H1 (cell line): ENCODE measurements at regions not wholly inside any gene's neighbourhood (a gene's known extent, or its start where the extent isn't known, plus 50 kb on each side); places are given as distances from the start of the nearest gene placed in this dataset.

ENCODE experiments used
- BCL11A ChIP-seq, 2 experiments: IDR thresholded peaks; one replicate each; pipeline ENCODE4 v1.6.1; 2011; ENCODE audit warnings: low read depth in 2 of 2, low read length in 2 of 2, mild to moderate bottlenecking in 2 of 2
- HDAC2 ChIP-seq, 2 experiments: fragments of 300-600 bp in 1 of 2; sonication (generic) in 1 of 2; IDR thresholded peaks; 2 replicates each; pipeline ENCODE4 v1.6.1; 2011 to 2012; ENCODE audit warnings: low read depth in 2 of 2, low read length in 2 of 2, mild to moderate bottlenecking in 2 of 2, moderate library complexity in 2 of 2, borderline replicate concordance in 1 of 2, inconsistent platforms in 1 of 2
- RBBP5 ChIP-seq: IDR thresholded peaks from 2 replicates; pipeline ENCODE4 v1.7.1; 2012; ENCODE audit warnings: low read depth, mild to moderate bottlenecking, inconsistent platforms, low read length, moderate library complexity, borderline replicate concordance

GRCh38 chr10:128221807-128222206 lies 95.6 kb upstream of the MKI67 start (continued):
- no peak for TF ChIP-seq HDAC2 (IDR thresholded peaks at IDR 0.05; ENCODE audit: borderline replicate concordance in 1 of 2, low read depth in 2 of 2, low read length in 2 of 2)
- no peak for TF ChIP-seq BCL11A (IDR thresholded peaks at IDR 0.05; ENCODE audit: low read depth in 2 of 2, low read length in 2 of 2)
- no peak for TF ChIP-seq RBBP5
